GM12878 (cell line): ENCODE measurements at regions not wholly inside any gene's neighbourhood (a gene's known extent, or its start where the extent isn't known, plus 50 kb on each side); places are given as distances from the start of the nearest gene placed in this dataset.

ENCODE experiments used
- ATAC-seq: fragments of 200-7000 bp; cut with Tn5 transposase; 3 replicates; pipeline ENCODE4 v1.9.1; 2020; ENCODE audit warnings: mild to moderate bottlenecking, moderate library complexity
- BruUV-seq: library from RNA; stranded (reverse); fragments of 400-500 nt; replicated peaks from 2 replicates; lab custom pipeline; 2021; lab: Mats Ljungman, UMichigan
- CTCF ChIA-PET: fragments of 300-600 bp; sonication (Branson Sonifier 250); formaldehyde crosslinking; extraction: SDS; loops from one replicate; lab custom pipeline; 2021; ENCODE audit warnings: inconsistent platforms; lab: Yijun Ruan, JAX
- POLR2A ChIA-PET: fragments of 350-600 bp; formaldehyde crosslinking; extraction: SDS; loops from one replicate; lab custom pipeline; 2021; ENCODE audit warnings: inconsistent platforms; lab: Charles Lee
- RAD21 ChIA-PET: fragments of 300-600 bp; sonication (Branson Sonifier 250); formaldehyde crosslinking; loops from one replicate; lab custom pipeline; 2023; ENCODE audit warnings: antibody characterized with exemption; ENCODE audit not compliant: unreplicated experiment; lab: Charles Lee
- SMC1A ChIA-PET: fragments of 300-600 bp; sonication (Branson Sonifier 250); formaldehyde crosslinking; loops from one replicate; lab custom pipeline; 2023; ENCODE audit not compliant: unreplicated experiment, uncharacterized antibody; lab: Charles Lee
- DNase-seq: peaks from one replicate; pipeline ENCODE4 v3.0.0-alpha.2; 2011; ENCODE audit warnings: low read depth, low spot score
- FAIRE-seq: peaks from 3 replicates; lab custom pipeline; 2011; peaks lifted over from hg19 to GRCh38; lab: Jason Lieb, UNC
- H2AFZ ChIP-seq: 2 replicates; pipeline ENCODE4 v1.6.0; 2011; ENCODE audit warnings: low read depth, low read length, control low read depth; ENCODE audit not compliant: control insufficient read depth
- H3K27ac ChIP-seq: 2 replicates; pipeline ENCODE4 v1.5.1; 2011; ENCODE audit warnings: control low read depth; ENCODE audit not compliant: control insufficient read depth, insufficient read depth
- H3K27me3 ChIP-seq, 2 experiments: replicated peaks in 1 of 2; 2 replicates each; pipeline versions ENCODE4 v1.6.0 to v1.6.1; 2011; ENCODE audit warnings: low read length in 1 of 2; ENCODE audit not compliant: control insufficient read depth in 2 of 2, insufficient read depth in 2 of 2
- H3K36me3 ChIP-seq, 2 experiments: 2 replicates each; pipeline ENCODE4 v1.5.1; 2011; ENCODE audit warnings: low read length in 1 of 2; ENCODE audit not compliant: control insufficient read depth in 2 of 2, insufficient read depth in 2 of 2
- H3K4me1 ChIP-seq: 2 replicates; pipeline ENCODE4 v1.6.1; 2011; ENCODE audit warnings: mild to moderate bottlenecking, low read length, moderate library complexity, mixed read lengths; ENCODE audit not compliant: control insufficient read depth, insufficient read depth
- H3K4me2 ChIP-seq: 2 replicates; pipeline ENCODE4 v1.6.0; 2011; ENCODE audit warnings: control low read depth; ENCODE audit not compliant: control insufficient read depth, insufficient read depth
- H3K4me3 ChIP-seq: fragments of 200-600 bp; sonication (generic); 2 replicates; pipeline ENCODE4 v1.5.1; 2016
- H3K79me2 ChIP-seq: 2 replicates; pipeline ENCODE4 v1.6.0; 2011; ENCODE audit warnings: low read length; ENCODE audit not compliant: control insufficient read depth, insufficient read depth
- H3K9ac ChIP-seq: 2 replicates; pipeline ENCODE4 v1.8.0; 2011; ENCODE audit warnings: low read length, control low read depth, mixed read lengths; ENCODE audit not compliant: control insufficient read depth, insufficient read depth
- H3K9me3 ChIP-seq: replicated peaks from 3 replicates; pipeline ENCODE4 v1.5.1; 2011; ENCODE audit warnings: mild to moderate bottlenecking, low read length; ENCODE audit not compliant: control insufficient read depth, insufficient read depth
- H4K20me1 ChIP-seq: 2 replicates; pipeline ENCODE4 v1.6.0; 2011; ENCODE audit not compliant: control insufficient read depth, insufficient read depth
- CHD2 ChIP-seq: IDR thresholded peaks from 2 replicates; pipeline ENCODE4 v1.6.1; 2011; ENCODE audit warnings: low read depth, low read length, improper control_type of control experiment, borderline replicate concordance
- MXI1 ChIP-seq: fragments of 150-350 bp; IDR thresholded peaks from 2 replicates; pipeline ENCODE4 v1.6.1; 2011; ENCODE audit warnings: low read depth, mild to moderate bottlenecking, inconsistent platforms, low read length, improper control_type of control experiment
- PAX8 ChIP-seq: fragments of 450-650 bp; IDR thresholded peaks from 2 replicates; pipeline ENCODE4 v1.6.1; 2017; ENCODE audit warnings: mild to moderate bottlenecking, moderate library complexity
- POLR2AphosphoS2 ChIP-seq: IDR thresholded peaks from 2 replicates; pipeline ENCODE4 v1.6.1; 2011; ENCODE audit warnings: low read depth, mild to moderate bottlenecking, low read length, improper control_type of control experiment, moderate library complexity
- RCOR1 ChIP-seq: conservative IDR thresholded peaks from 2 replicates; pipeline ENCODE4 v1.6.1; 2012; ENCODE audit warnings: low read depth, low read length, improper control_type of control experiment
- SMAD5 ChIP-seq: IDR thresholded peaks from 2 replicates; pipeline ENCODE4 v1.6.1; 2016; ENCODE audit warnings: antibody characterized with exemption, low read depth
- SMARCA5 ChIP-seq: fragments of 450-650 bp; IDR thresholded peaks from 2 replicates; pipeline ENCODE4 v1.6.1; 2017; ENCODE audit warnings: mild to moderate bottlenecking
- YY1 ChIP-seq: IDR thresholded peaks from 2 replicates; pipeline ENCODE4 v1.6.1; 2011; ENCODE audit warnings: low read depth, mild to moderate bottlenecking, low read length
- ZNF217 ChIP-seq: fragments of 450-650 bp; IDR thresholded peaks from 2 replicates; pipeline ENCODE4 v1.6.1; 2017; ENCODE audit warnings: antibody characterized with exemption, mild to moderate bottlenecking
- WGBS: methylation state at CpG from one replicate; pipeline ENCODE4 v1.1.6; 2016; ENCODE audit warnings: low lambda C conversion rate; ENCODE audit not compliant: insufficient replicate concordance, insufficient coverage; ENCODE audit errors: missing lambda C conversion rate; 5-methylcytosine and 5-hydroxymethylcytosine counted together
- in situ Hi-C: fragments of 300-500 bp; cut with MboI; formaldehyde crosslinking; loops from 9 replicates; pipeline ENCODE4 v1.14.3; 2018; ENCODE audit warnings: mixed read lengths
- intact Hi-C: fragments of 100-400 bp; cut with micrococcal nuclease; formaldehyde crosslinking; loops from one replicate; pipeline ENCODE4 v1.14.2; 2022; ENCODE audit not compliant: unreplicated experiment
- TF ChIP-seq, protein P1 (sequence below): fragments of 450-650 bp; formaldehyde crosslinking; IDR thresholded peaks from 2 replicates; pipeline ENCODE4 v1.5.0; 2022; ENCODE audit warnings: mild to moderate bottlenecking, missing genetic modification characterization
- TF ChIP-seq, protein P2 (sequence below): IDR thresholded peaks from 2 replicates; pipeline ENCODE4 v1.6.1; 2011; ENCODE audit warnings: borderline replicate concordance, low read depth, mild to moderate bottlenecking, moderate library complexity, low read length; ENCODE audit not compliant: insufficient read depth, poor library complexity, severe bottlenecking
- TF ChIP-seq, protein P3 (sequence below): fragments of 450-650 bp; IDR thresholded peaks from 2 replicates; pipeline ENCODE4 v1.6.1; 2014; ENCODE audit warnings: mild to moderate bottlenecking

DNA sequence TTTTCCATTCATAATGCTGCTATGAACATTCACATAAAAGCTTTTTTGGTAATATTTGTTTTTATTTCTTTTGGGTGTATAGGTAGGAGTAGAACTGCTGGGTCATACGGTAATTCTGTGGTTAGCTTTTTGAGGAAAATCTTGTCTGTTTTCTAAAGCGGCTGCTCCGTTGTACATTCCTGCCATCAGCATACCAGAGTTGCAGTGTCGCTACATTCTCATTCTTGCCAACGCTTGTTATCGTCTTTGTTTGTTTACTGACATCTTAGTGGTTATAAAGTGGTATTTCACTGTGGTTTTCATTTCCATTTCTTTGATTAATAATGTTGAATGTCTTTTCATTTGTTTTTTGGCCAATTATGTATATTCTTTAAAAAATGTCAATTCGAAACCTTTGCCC, 469.8 kb upstream of the ZP4 start:
- no peaks in the 10 kb centered on the region for H3K4me1 ChIP-seq
- H3K9me3 ChIP-seq: no peaks in the 10 kb centered on the region
- no peak overlapping the region for H2AFZ ChIP-seq
- RAD21 ChIA-PET: no interaction called here
- no peak for ATAC-seq
- H3K27ac ChIP-seq: no peak overlapping the region
- SMC1A ChIA-PET: no interaction called here
- no peak overlapping the region for H3K4me2 ChIP-seq
- CTCF ChIA-PET: no interaction called here
- H3K36me3 ChIP-seq: no peaks in the 10 kb centered on the region
- BruUV-seq: no TSS peak
- H3K79me2 ChIP-seq: no peaks in the 10 kb centered on the region
- no peak overlapping the region for H3K9ac ChIP-seq
- no peaks in the 10 kb centered on the region for H4K20me1 ChIP-seq
- TF ChIP-seq CHD2 (no peak), PAX8 (no peak), YY1 (no peak), POLR2AphosphoS2 (no peak), SMARCA5 (no peak), ZNF217 (no peak), RCOR1 (no peak), SMAD5 (no peak), MXI1 (no peak)
- TF ChIP-seq, protein P1, sequence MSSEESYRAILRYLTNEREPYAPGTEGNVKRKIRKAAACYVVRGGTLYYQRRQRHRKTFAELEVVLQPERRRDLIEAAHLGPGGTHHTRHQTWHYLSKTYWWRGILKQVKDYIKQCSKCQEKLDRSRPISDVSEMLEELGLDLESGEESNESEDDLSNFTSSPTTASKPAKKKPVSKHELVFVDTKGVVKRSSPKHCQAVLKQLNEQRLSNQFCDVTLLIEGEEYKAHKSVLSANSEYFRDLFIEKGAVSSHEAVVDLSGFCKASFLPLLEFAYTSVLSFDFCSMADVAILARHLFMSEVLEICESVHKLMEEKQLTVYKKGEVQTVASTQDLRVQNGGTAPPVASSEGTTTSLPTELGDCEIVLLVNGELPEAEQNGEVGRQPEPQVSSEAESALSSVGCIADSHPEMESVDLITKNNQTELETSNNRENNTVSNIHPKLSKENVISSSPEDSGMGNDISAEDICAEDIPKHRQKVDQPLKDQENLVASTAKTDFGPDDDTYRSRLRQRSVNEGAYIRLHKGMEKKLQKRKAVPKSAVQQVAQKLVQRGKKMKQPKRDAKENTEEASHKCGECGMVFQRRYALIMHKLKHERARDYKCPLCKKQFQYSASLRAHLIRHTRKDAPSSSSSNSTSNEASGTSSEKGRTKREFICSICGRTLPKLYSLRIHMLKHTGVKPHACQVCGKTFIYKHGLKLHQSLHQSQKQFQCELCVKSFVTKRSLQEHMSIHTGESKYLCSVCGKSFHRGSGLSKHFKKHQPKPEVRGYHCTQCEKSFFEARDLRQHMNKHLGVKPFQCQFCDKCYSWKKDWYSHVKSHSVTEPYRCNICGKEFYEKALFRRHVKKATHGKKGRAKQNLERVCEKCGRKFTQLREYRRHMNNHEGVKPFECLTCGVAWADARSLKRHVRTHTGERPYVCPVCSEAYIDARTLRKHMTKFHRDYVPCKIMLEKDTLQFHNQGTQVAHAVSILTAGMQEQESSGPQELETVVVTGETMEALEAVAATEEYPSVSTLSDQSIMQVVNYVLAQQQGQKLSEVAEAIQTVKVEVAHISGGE (CRISPR knock-in tag): no peak
- TF ChIP-seq, protein P2, sequence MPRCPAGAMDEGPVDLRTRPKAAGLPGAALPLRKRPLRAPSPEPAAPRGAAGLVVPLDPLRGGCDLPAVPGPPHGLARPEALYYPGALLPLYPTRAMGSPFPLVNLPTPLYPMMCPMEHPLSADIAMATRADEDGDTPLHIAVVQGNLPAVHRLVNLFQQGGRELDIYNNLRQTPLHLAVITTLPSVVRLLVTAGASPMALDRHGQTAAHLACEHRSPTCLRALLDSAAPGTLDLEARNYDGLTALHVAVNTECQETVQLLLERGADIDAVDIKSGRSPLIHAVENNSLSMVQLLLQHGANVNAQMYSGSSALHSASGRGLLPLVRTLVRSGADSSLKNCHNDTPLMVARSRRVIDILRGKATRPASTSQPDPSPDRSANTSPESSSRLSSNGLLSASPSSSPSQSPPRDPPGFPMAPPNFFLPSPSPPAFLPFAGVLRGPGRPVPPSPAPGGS: no peak
- TF ChIP-seq, protein P3, sequence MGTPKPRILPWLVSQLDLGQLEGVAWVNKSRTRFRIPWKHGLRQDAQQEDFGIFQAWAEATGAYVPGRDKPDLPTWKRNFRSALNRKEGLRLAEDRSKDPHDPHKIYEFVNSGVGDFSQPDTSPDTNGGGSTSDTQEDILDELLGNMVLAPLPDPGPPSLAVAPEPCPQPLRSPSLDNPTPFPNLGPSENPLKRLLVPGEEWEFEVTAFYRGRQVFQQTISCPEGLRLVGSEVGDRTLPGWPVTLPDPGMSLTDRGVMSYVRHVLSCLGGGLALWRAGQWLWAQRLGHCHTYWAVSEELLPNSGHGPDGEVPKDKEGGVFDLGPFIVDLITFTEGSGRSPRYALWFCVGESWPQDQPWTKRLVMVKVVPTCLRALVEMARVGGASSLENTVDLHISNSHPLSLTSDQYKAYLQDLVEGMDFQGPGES: no peak
- no peak for DNase-seq
- no peaks in the 10 kb centered on the region for H3K27me3 ChIP-seq
- intact Hi-C loops: no loop called here
- POLR2A ChIA-PET: no interaction called here
- no peak for FAIRE-seq
- H3K4me3 ChIP-seq: no peak overlapping the region
- in situ Hi-C loops: no loop called here
- 22% methylated on average over 7 of the region's 7 CpGs for WGBS
